HG03064 (cell line): ENCODE measurements at regions not wholly inside any gene's neighbourhood (a gene's known extent, or its start where the extent isn't known, plus 50 kb on each side); places are given as distances from the start of the nearest gene placed in this dataset.

Source experiments
- ATAC-seq: cut with Tn5 transposase; IDR thresholded peaks from one replicate; pipeline ENCODE4 v1.9.1; 2021; ENCODE audit warnings: low read depth; ENCODE audit not compliant: unreplicated experiment

DNA sequence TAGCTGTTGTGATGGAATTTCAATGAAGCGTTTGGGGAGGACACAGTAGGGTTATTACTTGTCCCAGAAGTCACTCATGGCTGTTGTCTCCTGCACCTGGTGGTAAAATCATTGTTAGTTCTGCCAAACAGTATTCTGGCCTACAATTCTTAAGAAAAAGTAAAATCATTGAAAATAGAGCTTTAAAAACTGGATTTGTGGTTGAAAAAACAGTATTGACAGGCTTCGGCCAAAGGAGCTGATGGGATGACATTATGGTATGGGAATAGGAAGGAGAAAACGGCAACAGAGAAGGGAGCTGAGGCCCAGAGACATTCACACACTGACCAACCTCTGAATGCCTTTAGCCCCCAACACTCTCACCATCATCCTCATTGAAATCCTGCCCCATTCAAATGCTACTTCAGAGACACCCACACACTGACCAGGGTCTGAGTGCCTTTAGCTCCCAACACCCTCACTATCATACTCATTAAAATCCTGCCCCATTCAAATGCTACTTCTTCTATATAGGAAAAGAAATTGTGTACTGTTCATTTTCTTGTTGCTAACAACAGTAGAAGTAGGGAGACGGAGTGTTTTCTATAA, 114.1 kb upstream of the OSR1 start:
- no peak for ATAC-seq

DNA sequence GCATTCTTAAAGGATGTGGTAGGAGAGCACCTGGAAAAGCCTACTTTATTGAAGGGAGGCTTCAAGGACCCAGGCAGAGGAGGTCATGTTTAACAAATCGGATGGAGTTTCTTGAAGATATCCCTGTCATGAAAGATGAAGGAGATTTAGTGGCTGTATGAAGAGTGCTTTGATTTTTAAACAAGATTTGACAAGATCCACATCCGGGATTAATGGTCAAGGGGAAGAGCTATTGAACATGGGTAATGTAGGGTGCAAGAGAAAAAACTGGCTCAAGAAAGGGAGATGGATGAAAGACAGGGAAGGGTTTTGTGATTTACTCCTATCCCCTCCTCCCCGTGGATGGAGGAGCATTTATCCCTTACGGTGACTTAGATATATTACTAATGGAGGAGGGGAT, 113.1 kb upstream of the OSR1 start:
- ATAC-seq: no peak

DNA sequence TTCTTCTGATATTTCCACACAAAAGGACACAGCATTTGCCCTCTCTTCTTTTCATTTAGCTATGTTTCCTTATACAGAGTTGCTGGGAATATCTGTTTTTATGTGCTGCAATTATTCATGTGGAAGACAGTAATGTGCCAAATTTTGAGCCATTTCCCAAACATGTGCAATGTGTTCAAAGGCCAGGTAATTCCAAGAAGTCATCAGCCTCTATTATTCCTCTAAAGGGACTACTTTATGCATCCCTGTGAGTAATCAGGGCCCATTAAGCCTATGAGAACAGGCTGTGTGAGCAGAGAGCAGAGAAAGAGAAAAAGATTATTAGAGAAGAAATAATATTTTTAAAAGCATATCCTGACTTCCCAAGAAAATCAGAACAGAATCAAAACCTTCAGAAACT, 107.6 kb upstream of the OSR1 start:
- ATAC-seq: no peak

DNA sequence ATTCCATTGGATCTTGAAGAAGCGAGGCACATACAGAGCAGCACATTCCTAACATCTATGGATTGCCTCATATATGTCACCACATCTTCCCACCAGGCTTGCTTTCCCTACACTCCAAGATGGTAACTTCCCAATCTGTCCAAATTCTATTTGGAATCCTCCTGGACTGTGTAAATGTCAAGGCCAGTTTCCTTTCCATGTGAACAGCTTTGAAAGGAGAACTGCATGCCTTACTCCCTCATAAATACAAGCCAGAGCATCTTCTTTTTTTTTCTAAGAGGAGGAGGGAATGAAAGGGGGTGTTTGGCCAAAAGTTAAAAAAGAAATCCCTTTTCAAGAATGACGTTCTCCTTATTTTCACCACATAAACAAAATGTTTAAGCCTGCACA, 103.8 kb upstream of the OSR1 start:
- no peak for ATAC-seq

DNA sequence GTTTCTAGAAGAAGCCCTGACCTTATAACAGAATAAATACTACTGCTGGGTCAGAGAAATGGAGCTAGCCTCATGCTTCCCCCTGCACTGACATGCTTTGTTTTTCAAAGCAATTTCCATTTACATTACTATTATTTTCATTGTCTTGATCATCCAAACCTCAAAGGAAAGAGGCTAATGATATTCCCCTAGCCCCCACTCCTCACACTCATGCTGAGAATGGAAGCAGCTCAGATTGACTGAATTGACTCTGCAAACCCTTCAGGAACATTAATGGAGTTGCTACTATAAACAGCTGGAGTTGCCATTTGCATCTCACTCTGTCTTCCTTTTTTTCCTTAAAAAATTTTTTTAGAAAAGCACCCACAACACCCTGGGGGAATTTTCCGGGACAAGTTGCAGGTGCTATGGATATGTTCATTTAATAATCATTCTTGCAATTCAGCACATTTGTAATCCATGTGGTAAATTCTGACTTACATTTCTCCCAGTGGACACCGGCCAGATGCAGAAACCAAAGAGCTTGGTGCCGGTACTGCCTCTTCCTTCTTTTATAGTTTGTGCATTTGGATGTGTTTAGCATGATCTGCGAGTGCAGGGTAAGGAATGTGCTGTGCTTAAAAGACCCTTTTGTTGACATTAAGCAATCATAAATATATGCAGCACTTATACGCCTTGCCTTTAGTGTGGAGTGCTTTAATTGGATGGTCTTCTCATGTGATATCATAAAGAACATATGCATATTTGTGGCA, 103.3 kb upstream of the OSR1 start:
- ATAC-seq: no peak

DNA sequence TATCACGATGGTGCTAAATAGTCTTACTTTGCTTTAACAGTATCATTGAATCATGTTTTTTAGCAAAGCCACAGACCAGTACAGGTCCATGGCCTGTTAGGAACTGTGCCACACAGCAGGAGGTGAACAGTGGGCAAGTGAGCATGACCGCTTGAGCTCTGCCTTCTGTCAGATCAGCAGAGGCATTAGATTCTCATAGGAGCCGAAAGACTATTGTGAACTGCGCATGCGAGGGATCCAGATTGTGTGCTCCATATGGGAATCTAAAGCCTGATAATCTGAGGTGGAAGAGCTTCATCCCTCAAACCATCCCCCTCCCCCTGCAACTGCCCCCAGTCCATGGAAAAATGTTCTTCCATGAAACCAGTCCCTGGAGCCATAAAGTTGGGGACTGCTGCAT, 102.3 kb upstream of the OSR1 start:
- no peak for ATAC-seq

DNA sequence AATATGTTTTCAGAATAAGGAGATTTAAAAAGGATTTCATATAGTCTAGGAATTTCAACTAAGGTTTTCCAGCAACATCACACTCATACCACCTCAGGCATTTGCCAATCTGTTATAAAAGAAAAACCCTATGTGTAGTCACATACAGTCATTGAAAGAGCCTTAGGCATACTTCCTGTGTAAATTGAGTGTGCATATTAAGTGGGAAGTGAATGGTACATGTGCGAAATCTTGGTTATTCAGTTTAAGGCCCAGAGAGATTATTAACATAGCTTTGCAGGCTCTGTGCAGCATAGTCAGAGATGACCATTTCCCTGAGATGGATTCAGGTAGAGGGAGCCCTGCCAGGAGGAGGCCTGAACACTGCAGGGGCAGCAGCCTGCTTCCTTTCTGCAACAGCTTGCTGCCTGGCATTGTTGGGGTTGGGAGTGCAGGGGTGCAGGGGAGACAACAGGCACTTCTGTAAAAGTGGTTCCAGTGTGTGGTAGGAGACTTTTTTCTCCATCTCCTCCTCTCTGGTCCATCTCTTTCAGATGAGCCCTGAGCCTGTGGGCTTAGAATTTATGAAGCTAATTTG, 100.1 kb upstream of the OSR1 start:
- ATAC-seq: no peak

DNA sequence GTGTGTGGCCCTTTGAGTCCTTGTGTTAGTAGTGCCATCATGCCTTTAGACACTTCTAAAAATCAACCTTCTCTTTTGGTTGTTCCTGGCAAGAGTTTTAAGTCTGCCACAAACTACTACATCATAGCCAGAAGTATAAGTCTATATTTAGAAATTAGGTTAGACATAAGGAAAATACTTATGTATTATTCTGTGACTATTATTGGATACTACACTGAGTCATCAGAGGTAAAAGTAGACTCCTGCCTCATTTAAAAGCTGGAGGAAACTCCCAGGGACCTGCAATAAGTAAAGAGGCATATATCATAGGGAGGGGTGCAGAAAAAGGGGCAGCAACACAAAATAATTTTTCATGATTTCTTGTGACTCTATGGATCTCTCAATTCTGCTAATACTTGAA, 99.4 kb upstream of the OSR1 start:
- ATAC-seq: no peak

DNA sequence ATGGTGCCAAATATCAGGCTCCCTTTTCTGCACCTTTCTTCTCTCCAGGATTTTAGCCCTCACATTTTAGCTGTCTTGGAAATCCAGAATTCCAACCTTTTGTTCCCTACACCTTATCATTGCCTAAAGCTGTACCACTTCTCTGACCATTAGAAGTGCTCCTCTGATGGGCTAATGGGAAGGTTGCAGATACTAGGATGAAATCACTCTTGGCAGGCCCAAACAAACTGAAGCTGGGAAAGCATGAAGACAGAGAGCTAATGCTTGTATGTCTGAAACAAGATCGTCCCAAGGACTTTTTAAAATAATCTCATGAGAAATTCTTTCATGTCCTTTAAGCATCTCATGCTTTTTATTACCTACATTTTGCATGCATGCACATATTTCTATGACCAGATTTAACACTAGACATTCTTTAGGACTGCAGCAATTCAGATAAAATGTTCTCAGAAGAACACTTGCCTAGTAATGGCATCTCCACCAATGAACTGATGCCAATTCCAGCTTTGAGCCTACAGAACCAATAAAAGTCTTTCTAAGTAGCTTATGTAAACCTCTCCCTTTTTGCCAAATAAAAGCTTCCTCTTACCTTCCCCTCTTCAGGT, 98.4 kb upstream of the OSR1 start:
- no peak for ATAC-seq

DNA sequence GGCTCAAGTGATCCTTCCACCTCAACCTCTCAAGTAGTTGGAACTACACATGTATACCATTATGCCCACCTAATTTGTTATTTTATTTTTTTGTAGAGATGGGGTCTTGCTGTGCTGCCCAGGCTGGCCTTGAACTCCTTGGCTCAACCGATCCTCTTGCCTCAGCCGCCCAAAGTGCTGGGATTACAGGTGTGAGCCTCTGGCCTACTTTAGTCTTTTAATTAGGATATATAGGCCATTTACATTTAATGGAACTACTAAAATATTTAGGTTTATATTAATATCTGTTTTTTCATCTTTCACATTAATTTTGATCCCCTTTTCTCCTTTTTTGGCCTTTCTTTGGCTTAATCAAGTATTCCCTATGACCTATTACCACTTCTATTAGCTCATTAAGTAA, 95.7 kb upstream of the OSR1 start:
- ATAC-seq: no peak

DNA sequence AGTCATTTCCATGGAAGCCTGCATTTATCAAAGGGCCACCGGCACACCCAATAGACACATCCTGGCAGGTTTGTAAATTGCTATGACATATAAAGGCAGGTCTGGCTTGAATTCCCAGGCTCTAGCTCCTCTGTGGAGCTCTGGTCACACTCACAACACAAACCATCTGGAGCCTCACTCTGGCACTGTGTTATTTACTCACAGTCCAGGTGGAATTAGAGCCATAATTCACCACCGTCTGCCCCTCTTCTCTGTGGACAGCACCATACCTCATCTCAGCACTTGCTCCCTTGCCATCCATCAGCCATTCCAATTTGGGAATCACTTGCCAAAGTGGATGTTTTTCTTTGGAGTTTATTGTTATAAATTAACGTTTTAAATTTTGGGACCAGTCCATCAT, 84.3 kb upstream of the OSR1 start:
- ATAC-seq: no peak

DNA sequence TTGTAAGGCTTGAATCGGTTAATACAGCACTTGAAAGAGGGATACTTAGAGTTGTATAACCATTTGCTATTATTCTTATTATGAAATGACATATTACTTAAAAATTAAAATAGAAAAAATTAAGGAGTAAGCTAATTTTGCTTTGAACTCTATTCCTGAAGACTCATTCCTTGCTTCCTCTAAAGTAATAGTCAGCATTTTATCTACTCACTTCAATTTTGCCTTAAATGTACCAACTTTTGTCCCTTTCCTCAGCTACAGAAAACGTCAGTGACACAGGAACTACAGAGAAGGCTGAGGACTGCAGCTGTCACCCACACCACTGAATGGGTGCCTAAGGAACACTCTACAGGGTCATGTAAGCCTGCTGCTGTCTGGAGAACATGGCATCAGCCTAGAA, 80.7 kb upstream of the OSR1 start:
- no peak for ATAC-seq

DNA sequence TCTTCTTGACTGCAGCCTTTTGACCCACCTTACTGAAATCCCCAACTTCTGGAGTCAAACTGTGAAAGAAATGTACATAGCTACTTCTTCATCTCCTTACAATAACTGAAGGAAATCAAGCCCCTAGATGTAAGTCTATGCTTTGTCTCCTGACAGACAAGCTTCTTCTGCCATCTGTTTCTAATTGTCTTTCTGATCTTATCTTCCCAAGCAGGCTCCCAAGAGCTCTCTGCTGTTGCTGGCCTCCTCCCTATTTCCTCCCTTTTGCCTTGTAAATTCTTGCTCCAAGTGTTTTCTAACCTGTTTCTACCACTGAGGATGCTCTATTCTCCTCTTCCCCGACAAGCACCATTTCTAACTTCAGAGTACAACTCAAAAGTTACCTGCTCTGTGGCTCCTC, 77.4 kb upstream of the OSR1 start:
- ATAC-seq: no peak

DNA sequence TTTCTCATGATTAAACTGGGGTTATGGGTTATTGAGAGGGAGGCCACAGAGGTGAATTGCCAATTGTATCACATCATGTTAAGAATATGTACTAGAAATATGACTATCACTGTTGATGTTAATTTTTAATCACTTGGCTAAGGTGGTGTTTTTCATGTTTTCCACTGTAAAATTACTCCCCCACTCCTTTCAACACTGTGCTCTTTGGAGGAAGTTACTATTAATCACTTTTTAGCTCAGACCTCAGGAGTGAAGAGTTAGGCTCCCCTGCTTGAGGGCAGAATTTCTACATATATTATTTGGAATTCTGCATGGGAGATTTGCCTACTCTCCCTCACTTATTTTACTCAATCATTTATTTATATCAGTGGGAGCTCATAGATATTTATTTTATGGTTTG, 76.0 kb upstream of the OSR1 start:
- ATAC-seq: no peak

DNA sequence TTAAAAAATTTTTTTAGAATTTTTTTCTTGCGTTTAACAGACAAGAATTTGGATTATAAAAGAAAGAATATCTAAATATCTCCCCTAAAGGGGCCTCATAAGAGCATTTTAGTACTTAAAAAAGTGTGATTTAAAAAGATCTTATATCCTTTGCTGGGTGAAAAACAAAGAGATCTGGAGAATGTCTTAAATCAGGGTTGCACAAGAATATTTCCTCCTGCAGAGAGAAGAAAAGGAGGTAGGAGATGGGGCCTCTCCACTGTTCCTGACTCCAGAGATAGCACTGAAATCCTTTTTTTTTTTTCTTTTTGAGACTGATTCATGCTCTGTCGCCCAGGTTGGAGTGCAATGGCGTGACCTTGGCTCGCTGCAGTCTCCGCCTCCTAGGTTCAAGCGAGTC, 68.5 kb upstream of the OSR1 start:
- no peak for ATAC-seq

DNA sequence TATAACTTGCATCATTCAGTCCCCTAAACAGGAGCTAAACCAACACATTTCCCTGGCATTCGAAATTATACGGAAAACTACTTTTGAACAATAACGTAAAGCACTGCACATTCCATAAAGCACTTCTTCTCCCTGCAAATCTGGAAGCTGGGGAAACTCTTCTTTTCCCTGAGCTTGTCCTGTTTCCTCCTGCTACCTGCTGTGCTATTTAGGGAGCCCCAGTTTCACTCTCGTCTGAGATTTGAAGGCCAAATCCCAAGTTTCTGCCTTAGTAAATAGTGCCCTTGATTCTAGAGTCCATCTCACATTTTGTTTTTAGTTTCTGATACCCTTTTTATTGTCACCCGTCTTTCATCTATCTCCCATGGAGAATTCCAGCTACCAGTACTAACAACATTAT, 67.7 kb upstream of the OSR1 start:
- ATAC-seq: no peak

DNA sequence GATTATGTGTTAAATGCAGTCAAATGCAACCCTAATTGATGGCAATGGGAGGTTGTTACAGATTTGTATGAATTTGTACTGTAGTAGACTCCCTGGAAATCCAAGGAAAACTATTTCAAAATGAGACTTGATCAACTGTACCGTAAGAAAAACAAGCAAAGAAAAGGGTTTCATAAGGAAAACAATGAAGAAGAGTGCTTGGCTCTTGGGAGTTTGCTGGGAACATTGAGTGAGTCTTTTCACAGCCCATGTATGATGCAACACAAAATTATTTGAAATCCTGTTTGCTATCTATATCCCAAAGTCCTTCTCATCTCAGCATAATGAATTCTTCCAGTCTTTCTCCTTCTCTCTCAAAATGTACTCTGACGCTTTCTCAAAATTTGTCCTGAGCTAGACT, 67.0 kb upstream of the OSR1 start:
- ATAC-seq: no peak

DNA sequence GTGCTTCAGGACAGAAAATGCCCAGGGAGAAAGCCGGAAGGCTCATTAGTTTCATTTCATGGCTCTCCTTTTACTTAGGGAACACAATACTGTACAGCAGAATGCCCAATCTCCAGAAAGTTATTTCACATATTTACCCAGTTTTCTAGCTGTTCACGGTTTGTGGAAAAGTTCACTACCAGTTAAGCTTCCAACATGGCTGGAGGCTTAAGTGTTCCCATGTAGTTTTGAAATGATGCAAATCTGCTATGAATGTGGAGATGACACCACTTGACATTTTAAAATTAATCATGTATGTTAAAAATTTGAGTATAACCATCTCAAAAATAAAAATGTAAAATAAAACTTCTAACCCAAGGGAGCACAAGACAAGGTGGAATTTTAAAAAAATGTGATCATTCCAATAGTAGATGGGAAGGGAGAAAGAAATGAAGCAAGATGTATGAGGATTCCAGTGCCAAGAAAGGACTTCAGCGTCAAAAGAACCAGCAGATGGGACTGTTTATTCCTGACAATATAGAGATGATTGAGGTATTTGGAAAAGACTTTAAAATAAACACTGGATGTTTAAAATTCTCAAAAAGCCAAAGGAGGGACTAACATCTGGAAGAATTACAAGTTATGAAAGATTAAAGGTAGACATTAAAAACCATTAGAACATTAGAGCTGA, 60.9 kb upstream of the OSR1 start:
- ATAC-seq: no peak

DNA sequence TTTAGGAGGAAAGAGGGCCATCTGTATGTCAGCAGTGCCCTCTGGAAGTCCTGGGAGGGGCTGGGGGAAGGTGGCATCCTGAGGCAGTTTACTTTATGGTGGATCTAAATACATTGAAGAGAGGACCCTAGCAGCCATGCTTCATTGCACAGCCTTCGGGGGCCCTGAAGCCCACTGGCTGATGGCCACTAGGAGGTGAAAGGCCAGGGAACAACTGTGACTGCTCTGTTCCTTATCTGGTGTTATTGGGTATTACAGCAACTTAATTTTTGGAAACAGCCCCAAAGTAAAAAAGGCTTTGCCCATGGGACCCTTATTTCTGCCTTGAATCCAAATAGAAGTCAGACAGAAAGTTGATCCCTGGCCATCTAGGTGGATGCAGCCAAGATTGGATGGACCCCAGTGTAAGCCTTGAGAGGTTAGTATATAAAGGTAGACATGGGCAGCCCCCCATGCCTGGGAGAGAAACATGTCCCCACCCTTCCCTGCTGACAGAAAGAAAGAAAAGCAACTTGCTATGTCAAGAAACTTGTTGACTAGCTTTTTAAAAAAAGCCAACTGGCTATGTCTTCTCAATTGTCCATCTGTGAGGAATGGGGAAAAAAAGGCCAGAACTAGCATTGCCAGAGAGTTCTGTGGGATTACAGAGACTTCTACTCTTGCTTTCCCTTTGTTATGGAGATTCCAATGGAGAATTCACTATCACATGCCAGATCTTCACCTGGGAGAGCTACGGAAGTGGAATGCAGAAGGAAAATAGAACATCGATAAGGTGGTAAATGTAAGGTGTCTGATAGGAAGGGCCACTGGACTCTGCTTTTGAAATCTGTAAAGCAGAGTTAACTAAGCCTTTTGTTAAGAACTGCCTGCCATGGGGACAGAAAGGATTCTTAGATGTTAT, 58.6 kb upstream of the OSR1 start:
- ATAC-seq: no peak

DNA sequence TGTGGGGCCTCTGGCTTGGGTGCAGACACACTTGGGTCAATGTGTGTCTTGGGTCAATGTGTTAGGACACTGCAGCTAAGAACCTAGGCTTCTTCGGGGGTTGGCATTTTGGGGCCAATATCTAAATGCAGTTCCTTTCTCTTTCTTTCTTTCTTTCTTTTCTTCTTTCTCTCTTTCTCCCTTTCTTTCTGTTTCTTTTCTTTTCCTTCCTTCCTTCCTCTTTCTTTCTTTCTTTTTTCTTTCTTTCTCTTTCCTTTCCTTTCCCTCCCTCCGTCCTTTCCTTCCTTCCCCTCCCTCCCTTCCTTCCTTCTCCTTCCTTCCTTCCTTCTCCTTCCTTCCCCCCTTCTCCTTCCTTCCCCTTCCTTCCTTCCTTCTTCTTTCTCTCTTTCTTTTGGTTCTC, 57.7 kb upstream of the OSR1 start:
- ATAC-seq: no peak
